ENCODE measurements at regions not wholly inside any gene's neighbourhood (a gene's known extent, or its start where the extent isn't known, plus 50 kb on each side); places are given as distances from the start of the nearest gene placed in this dataset.

GRCh38 chr9:16099732-16100536 lies 547.1 kb downstream of the CCDC171 start:
- Histone ChIP-seq H3K9me3 (no peaks in the 10 kb centered on the region), H3K36me3 (no peaks in the 10 kb centered on the region), H3K27me3 (no peaks in the 10 kb centered on the region), H3K4me1 (no peaks in the 10 kb centered on the region), H3K4me3 (ENCODE audit: low read depth, low read length) (no peak overlapping the region)
- TF ChIP-seq, protein P1, sequence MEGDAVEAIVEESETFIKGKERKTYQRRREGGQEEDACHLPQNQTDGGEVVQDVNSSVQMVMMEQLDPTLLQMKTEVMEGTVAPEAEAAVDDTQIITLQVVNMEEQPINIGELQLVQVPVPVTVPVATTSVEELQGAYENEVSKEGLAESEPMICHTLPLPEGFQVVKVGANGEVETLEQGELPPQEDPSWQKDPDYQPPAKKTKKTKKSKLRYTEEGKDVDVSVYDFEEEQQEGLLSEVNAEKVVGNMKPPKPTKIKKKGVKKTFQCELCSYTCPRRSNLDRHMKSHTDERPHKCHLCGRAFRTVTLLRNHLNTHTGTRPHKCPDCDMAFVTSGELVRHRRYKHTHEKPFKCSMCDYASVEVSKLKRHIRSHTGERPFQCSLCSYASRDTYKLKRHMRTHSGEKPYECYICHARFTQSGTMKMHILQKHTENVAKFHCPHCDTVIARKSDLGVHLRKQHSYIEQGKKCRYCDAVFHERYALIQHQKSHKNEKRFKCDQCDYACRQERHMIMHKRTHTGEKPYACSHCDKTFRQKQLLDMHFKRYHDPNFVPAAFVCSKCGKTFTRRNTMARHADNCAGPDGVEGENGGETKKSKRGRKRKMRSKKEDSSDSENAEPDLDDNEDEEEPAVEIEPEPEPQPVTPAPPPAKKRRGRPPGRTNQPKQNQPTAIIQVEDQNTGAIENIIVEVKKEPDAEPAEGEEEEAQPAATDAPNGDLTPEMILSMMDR (IDR thresholded peaks at IDR 0.05; ENCODE audit: low read depth, low read length): no peak
- no peak for DNase-seq

DNA sequence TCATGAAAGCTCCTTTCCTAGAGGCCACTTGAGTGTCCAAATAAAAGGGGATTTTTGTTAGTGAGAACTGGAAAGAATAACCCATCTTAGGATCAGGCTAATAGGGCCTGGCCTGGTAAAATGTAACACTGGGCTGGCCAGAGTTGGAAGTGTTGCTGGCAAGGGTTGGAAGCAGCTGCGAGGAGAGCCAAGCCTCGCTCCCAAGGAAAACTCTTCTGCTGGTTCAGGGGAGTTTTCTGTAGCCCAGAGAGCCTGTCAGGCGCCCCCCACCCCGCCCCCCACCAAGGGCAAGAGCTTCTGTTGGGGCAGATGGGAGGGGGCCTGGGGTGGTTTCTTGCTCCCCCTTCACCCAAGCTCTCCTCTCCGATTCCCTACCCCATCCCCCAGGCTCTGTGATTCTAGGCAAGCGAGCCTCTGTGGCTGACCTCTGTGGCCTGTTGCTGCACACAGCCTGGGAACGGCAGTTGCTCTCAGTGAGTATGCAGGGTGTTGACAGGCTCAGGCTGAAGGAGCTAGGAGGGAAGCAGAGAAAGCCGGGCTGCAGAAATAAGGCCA lies 547.8 kb downstream of the CCDC171 start:
- Histone ChIP-seq H3K9me3 (no peaks in the 10 kb centered on the region), H3K36me3 (no peaks in the 10 kb centered on the region), H3K4me3 (ENCODE audit: low read depth, low read length) (no peak overlapping the region), H3K27me3 (no peaks in the 10 kb centered on the region), H3K4me1 (no peaks in the 10 kb centered on the region)
- no peak for DNase-seq
- TF ChIP-seq, protein P1 (IDR thresholded peaks at IDR 0.05; ENCODE audit: low read depth, low read length): no peak

GRCh38 chr9:16102154-16102553 lies 549.3 kb downstream of the CCDC171 start:
- no peaks in the 10 kb centered on the region for H3K9me3 ChIP-seq
- no peaks in the 10 kb centered on the region for H3K4me1 ChIP-seq
- no peak overlapping the region for H3K4me3 ChIP-seq (ENCODE audit: low read depth, low read length)
- DNase-seq: no peak
- TF ChIP-seq, protein P1 (IDR thresholded peaks at IDR 0.05; ENCODE audit: low read depth, low read length): no peak
- H3K36me3 ChIP-seq: no peaks in the 10 kb centered on the region
- no peaks in the 10 kb centered on the region for H3K27me3 ChIP-seq

GRCh38 chr9:16103620-16104397 lies 551.0 kb downstream of the CCDC171 start:
- TF ChIP-seq, protein P1 (IDR thresholded peaks at IDR 0.05; ENCODE audit: low read depth, low read length): no peak
- H3K4me3 ChIP-seq (ENCODE audit: low read depth, low read length): no peak overlapping the region
- H3K27me3 ChIP-seq: no peaks in the 10 kb centered on the region
- no peaks in the 10 kb centered on the region for H3K4me1 ChIP-seq
- H3K36me3 ChIP-seq: no peaks in the 10 kb centered on the region
- H3K9me3 ChIP-seq: no peaks in the 10 kb centered on the region
- no peak for DNase-seq

DNA sequence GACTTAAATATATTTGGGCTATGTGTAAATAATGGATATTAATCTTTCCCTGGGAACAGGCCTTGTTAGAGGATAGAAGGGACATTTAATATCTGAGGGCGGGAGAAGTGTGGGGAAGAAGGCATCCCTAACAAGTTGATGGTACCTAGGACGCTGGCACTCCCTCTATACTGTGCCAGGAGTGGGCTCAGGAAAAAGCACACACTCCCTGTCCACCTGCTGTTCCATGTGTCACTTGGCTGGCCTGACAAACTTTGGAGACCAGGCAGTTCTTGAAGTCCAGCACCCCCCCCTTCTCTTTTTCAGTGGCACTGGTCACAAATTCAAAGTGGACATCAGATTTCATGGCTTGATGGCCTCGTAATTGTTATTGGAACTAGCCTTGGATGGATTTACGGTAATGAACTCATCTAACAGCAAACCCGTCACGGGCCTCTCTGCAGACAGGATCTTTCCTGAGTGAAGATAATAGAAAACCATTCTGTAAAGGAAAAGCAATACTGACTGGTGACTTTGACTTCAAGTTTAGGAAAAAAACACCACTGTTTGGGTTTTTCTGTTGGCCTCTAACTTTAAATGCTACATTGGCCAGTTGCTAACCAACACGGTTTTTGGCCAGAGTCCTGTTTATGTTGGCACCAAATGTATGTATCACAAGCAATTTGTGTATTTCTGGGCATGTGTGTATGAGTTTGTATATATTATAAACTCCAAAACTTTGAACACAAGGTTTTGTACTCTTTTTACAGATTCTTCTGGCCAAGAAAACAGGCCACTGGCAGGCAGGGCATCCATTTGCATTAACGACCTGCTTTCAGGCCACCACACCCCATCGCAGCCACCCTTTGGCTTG lies 552.6 kb downstream of the CCDC171 start:
- H3K4me3 ChIP-seq (ENCODE audit: low read depth, low read length): no peak overlapping the region

More for the DNA sequence above, 552.6 kb downstream of the CCDC171 start:
- Histone ChIP-seq H3K9me3 (no peaks in the 10 kb centered on the region), H3K27me3 (no peaks in the 10 kb centered on the region), H3K4me1 (no peaks in the 10 kb centered on the region), H3K36me3 (no peaks in the 10 kb centered on the region)
- TF ChIP-seq, protein P1 (IDR thresholded peaks at IDR 0.05; ENCODE audit: low read depth, low read length): no peak
- no peak for DNase-seq

Measured in BE2C (cell line).